ENCODE measurements at regions not wholly inside any gene's neighbourhood (a gene's known extent, or its start where the extent isn't known, plus 50 kb on each side); places are given as distances from the start of the nearest gene placed in this dataset.

- TF ChIP-seq POLR2A (IDR thresholded peaks at IDR 0.05) (no peak), POLR2AphosphoS5 (IDR thresholded peaks at IDR 0.05) (no peak), EP300 (IDR thresholded peaks at IDR 0.05) (no peak)
- TF ChIP-seq, protein P1, sequence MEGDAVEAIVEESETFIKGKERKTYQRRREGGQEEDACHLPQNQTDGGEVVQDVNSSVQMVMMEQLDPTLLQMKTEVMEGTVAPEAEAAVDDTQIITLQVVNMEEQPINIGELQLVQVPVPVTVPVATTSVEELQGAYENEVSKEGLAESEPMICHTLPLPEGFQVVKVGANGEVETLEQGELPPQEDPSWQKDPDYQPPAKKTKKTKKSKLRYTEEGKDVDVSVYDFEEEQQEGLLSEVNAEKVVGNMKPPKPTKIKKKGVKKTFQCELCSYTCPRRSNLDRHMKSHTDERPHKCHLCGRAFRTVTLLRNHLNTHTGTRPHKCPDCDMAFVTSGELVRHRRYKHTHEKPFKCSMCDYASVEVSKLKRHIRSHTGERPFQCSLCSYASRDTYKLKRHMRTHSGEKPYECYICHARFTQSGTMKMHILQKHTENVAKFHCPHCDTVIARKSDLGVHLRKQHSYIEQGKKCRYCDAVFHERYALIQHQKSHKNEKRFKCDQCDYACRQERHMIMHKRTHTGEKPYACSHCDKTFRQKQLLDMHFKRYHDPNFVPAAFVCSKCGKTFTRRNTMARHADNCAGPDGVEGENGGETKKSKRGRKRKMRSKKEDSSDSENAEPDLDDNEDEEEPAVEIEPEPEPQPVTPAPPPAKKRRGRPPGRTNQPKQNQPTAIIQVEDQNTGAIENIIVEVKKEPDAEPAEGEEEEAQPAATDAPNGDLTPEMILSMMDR (IDR thresholded peaks at IDR 0.05): no peak
Measured at GRCh38 chr9:100879884-100880283, 148.6 kb upstream of the PLPPR1 start.

Data from suprapubic skin (tissue), 4 donors.